Thymus (tissue), 11 donors: ENCODE measurements at regions not wholly inside any gene's neighbourhood (a gene's known extent, or its start where the extent isn't known, plus 50 kb on each side); places are given as distances from the start of the nearest gene placed in this dataset.

Experiments
- DNase-seq, 9 donors: peaks; one replicate each; pipeline ENCODE4 v3.0.0-alpha.2; 2013; ENCODE audit warnings: low spot score in 9 of 9, low read depth in 6 of 9, missing footprints in 1 of 9
- H3K27ac ChIP-seq, 2 donors: one replicate each; pipeline ENCODE4 v1.5.1; 2013; ENCODE audit warnings: control low read depth in 1 of 2, low read depth in 1 of 2, low read length in 1 of 2, mild to moderate bottlenecking in 1 of 2, moderate library complexity in 1 of 2
- H3K27me3 ChIP-seq, 2 donors: one replicate each; pipeline ENCODE4 v1.5.1; 2013; ENCODE audit warnings: low read length in 1 of 2; ENCODE audit not compliant: control insufficient read depth in 2 of 2, insufficient read depth in 1 of 2
- H3K36me3 ChIP-seq, 2 donors: one replicate each; pipeline ENCODE4 v1.5.1; 2013; ENCODE audit warnings: low read length in 1 of 2, mild to moderate bottlenecking in 1 of 2, moderate library complexity in 1 of 2; ENCODE audit not compliant: control insufficient read depth in 2 of 2, insufficient read depth in 2 of 2
- H3K4me1 ChIP-seq, 2 donors: one replicate each; pipeline ENCODE4 v1.5.1; 2013; ENCODE audit warnings: low read length in 2 of 2; ENCODE audit not compliant: control insufficient read depth in 2 of 2, insufficient read depth in 2 of 2
- H3K4me3 ChIP-seq, 2 donors: one replicate each; pipeline ENCODE4 v1.5.1; 2013; ENCODE audit warnings: low read length in 2 of 2, control low read depth in 1 of 2, mild to moderate bottlenecking in 1 of 2
- H3K9me3 ChIP-seq, 2 donors: one replicate each; pipeline ENCODE4 v1.5.1; 2013; ENCODE audit warnings: low read length in 1 of 2, mild to moderate bottlenecking in 1 of 2; ENCODE audit not compliant: control insufficient read depth in 2 of 2, insufficient read depth in 1 of 2
- WGBS: extraction: QIAGEN DNeasy Blood & Tissue Kit; methylation state at CpG from one replicate; pipeline ENCODE4 v1.1.7; 2013; 5-methylcytosine and 5-hydroxymethylcytosine counted together
- donor health status: healthy.

DNA sequence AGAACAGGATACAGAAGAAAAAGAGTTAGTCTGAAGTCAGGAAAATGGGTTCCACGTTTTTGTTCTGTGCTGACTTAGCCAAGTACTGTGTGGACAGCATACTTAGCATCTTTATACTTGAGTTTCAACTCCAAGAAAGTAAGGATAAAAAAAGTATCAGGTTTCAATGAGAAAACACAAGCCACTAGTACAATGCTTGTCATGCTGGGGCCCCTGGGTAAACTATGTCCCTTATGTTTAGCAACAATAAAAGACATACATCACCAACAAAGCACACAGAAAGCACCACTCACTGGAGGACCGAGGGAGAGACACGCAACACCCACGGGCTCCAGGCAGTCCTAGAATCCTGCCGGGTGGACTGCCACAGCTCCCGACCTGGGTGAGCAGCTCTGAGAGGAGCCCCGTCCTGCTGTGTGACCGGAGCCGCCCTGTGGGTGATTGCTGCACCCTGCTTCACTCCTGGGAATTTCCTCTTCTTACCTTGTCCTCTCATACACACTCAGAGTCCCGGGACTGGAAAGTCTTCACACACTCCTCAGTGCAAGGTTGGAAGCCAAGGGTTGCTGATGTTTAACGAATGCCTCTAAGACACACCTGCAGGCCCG lies 890.5 kb downstream of the BRD1 start:
- WGBS = 82% methylated on average over 12 of the region's 12 CpGs
- Histone ChIP-seq H3K9me3 (peaks cover 0 to 4% of the 10 kb centered on the region in 2 donors), H3K4me1 (no peaks in the 10 kb centered on the region), H3K27me3 (no peaks in the 10 kb centered on the region), H3K36me3 (no peaks in the 10 kb centered on the region), H3K27ac (no peak overlapping the region), H3K4me3 (no peak overlapping the region)
- DNase-seq = no peak

DNA sequence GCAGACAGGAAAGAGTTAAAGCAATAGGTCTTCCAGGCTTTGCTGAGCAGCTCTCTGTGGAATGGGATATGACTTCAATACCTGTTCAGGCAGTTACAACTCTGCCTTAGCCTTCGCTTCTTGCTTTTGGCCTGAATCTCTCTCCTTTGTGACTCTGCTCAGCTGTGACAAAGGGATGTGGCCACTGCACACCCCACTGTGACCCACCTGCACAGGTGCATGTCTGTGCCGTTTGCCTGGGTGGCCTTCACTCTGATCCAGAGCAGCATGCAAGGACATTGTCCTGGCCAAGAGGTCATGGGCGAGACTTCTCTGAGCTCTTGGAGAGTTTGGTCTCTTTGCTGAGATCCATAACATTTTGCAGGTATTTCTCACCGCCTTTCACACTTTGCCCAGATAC lies 891.3 kb downstream of the BRD1 start:
- H3K36me3 ChIP-seq = no peaks in the 10 kb centered on the region
- DNase-seq = no peak

DNA sequence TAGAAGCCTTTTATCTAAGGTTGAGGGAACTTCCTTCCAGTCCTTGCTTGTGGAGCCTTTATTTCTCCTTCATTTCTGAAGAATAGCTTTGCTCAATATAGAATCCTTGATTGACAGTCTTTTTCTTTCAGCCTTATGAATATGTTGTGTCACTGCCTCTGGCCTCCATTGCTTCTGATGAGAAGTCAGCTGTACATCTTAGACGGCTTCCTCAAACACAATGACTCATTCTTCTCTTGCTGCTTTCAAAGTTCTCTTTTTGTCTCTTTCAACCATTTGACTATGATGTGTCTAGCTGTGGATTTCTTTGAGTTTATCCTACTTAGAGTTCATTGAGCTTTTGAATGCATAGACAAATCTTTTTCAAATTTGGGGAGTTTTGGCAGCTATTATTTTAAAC lies 893.2 kb downstream of the BRD1 start:
- DNase-seq = no peak
- Histone ChIP-seq H3K9me3 (peaks cover 0 to 4% of the 10 kb centered on the region in 2 donors), H3K4me3 (no peak overlapping the region), H3K27me3 (no peaks in the 10 kb centered on the region), H3K36me3 (no peaks in the 10 kb centered on the region), H3K4me1 (no peaks in the 10 kb centered on the region), H3K27ac (no peak overlapping the region)
- 97% methylated on average over 1 of the region's 1 CpG for WGBS

More for the DNA sequence above, 891.3 kb downstream of the BRD1 start:
- H3K27me3 ChIP-seq = no peaks in the 10 kb centered on the region
- H3K27ac ChIP-seq = no peak overlapping the region
- H3K4me3 ChIP-seq = no peak overlapping the region
- 97% methylated on average over 4 of the region's 4 CpGs for WGBS
- H3K4me1 ChIP-seq = no peaks in the 10 kb centered on the region
- H3K9me3 ChIP-seq = peaks cover 0 to 4% of the 10 kb centered on the region in 2 donors

DNA sequence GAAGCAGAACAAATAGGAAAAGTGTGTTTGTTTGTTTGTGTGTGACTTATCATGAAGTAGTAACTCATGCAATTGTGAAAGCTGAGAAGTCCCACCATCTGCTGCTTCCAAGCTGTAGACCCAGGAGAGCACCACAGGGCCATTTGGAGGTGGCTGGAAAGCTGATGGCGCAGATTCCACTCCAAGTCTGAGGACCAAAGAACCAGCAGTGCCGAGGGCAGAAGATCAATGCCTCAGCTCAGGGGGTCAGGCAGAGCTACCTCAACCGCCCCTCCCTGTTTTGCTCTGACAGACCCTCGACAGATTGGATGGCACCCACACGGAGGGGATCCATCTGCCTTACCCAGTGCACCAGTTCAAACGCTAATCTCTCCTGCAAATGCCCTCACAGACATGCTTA lies 896.2 kb downstream of the BRD1 start:
- Histone ChIP-seq H3K9me3 (peaks cover 0 to 3% of the 10 kb centered on the region in 2 donors), H3K27ac (no peak overlapping the region), H3K27me3 (no peaks in the 10 kb centered on the region), H3K4me3 (no peak overlapping the region), H3K36me3 (no peaks in the 10 kb centered on the region), H3K4me1 (no peaks in the 10 kb centered on the region)
- no peak for DNase-seq
- 79% methylated on average over 6 of the region's 6 CpGs for WGBS

DNA sequence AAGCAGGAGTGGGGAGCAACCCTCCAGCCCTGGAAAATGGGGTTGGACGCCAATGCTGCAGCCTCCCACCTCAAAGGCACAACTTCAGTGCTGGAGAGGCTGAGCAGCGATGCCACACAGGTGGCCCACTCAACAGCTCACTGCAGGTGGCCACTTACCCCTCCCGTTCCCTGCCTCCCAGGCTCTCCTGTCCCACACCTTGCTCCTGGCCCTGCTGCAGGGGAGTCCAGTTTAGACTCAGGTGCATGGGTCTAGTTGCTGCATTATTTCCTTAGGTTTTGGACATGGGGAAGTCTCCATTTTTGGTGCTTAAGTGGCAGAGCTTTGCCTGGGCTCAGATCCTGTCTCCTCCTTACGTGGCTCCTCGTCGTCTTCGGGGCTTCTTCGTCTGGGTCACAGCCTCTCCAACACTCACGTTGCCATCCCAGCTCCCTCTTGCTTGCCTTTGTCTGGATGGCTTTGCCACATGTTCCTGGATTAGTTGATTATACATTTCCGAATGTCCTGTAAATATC lies 898.3 kb downstream of the BRD1 start:
- DNase-seq = no peak
- Histone ChIP-seq H3K4me3 (no peak overlapping the region), H3K27ac (no peak overlapping the region), H3K4me1 (no peaks in the 10 kb centered on the region), H3K9me3 (no peaks in the 10 kb centered on the region), H3K27me3 (no peaks in the 10 kb centered on the region), H3K36me3 (no peaks in the 10 kb centered on the region)
- 85% methylated on average over 10 of the region's 10 CpGs for WGBS

DNA sequence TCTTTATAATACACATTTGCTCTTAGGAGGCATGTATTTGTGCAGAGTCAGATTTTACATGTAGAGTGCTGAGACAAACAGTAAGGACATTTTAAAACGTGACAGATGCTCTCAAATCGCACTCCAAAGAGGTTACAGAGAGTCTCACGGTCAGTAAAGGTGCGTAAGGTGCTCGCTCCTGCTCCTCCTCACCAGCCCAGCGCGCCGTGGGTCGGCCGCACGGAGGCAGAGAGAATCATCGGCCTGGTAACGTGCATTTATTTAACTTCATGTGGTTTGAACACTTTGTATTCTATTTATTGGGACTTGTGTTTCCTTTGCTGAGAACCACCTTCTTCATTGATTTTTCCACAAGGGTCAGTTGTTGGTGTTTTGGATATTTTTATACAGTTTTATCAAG lies 900.1 kb downstream of the BRD1 start:
- no peaks in the 10 kb centered on the region for H3K4me1 ChIP-seq
- no peak overlapping the region for H3K4me3 ChIP-seq
- no peaks in the 10 kb centered on the region for H3K27me3 ChIP-seq
- H3K27ac ChIP-seq = no peak overlapping the region
- DNase-seq = no peak
- no peaks in the 10 kb centered on the region for H3K36me3 ChIP-seq
- 93% methylated on average over 13 of the region's 13 CpGs for WGBS
- H3K9me3 ChIP-seq = no peaks in the 10 kb centered on the region

DNA sequence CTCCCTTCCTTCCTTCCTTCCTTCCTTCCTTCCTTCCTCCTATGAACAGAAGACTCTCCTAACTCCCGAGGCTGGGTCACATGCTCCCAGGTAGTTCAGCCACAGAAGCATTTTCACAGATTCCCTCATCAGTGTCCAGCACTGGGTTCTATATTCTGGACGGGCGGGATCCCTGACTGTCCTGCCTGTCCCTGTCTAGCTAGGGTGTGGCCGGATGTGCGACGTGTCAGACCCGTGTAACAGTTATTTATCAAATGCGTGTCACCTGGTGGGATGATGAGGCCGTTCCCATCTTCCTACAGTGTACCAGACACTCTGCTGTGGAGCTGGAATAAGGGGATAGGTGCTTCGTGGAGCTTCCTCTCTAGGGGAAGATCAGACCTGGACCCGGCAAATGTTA lies 901.0 kb downstream of the BRD1 start:
- H3K27ac ChIP-seq = no peak overlapping the region
- no peak for DNase-seq

DNA sequence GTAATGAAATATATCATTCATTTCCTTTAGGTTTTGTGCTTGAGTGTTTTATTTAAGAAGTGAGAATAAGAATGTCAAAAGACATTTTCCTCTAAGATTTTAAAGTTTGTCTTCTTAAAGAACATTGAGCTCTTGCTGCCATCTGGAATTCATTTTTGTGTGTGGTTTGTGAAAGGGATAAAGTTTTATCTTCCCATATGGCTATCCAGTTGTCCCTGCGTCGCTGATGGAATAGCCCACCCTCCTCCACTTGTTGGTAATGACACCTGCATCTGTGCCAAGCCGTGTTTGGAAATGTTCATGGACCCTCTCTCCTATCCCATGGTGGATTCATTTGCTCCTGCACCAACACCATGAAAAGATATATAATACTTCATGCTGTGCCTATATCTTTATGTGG lies 901.5 kb downstream of the BRD1 start:
- Histone ChIP-seq H3K4me1 (no peaks in the 10 kb centered on the region), H3K36me3 (no peaks in the 10 kb centered on the region)
- 96% methylated on average over 3 of the region's 3 CpGs for WGBS

More for the DNA sequence above, 901.0 kb downstream of the BRD1 start:
- Histone ChIP-seq H3K4me3 (no peak overlapping the region), H3K4me1 (no peaks in the 10 kb centered on the region), H3K27me3 (no peaks in the 10 kb centered on the region), H3K9me3 (no peaks in the 10 kb centered on the region), H3K36me3 (no peaks in the 10 kb centered on the region)
- WGBS = 77% methylated on average over 11 of the region's 11 CpGs

DNA sequence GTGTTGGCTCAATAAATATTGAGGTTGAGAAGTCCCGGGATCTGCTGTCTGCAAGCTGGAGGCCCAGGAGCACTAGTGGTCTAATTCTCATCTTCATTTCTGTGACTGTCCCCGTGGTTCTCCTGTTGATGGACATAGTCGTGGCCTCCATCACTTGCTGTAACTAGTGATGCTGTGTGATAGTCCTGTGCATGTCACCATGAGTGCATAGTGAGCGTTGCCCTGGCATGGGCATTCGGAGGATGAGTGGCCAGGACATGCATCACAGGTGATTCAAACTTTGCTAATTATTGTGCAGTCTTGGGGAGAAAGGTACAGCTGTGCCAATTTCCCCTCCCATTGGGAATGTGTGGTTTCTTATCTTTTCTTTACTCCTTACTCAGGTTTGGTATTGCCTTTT lies 902.2 kb downstream of the BRD1 start:
- no peaks in the 10 kb centered on the region for H3K4me1 ChIP-seq
- H3K9me3 ChIP-seq = no peaks in the 10 kb centered on the region
- H3K27me3 ChIP-seq = no peaks in the 10 kb centered on the region
- no peak overlapping the region for H3K27ac ChIP-seq
- no peak overlapping the region for H3K4me3 ChIP-seq
- H3K36me3 ChIP-seq = no peaks in the 10 kb centered on the region
- WGBS = 93% methylated on average over 5 of the region's 5 CpGs
- DNase-seq = no peak

More for the DNA sequence above, 901.5 kb downstream of the BRD1 start:
- Histone ChIP-seq H3K27me3 (no peaks in the 10 kb centered on the region), H3K4me3 (no peak overlapping the region), H3K27ac (no peak overlapping the region), H3K9me3 (no peaks in the 10 kb centered on the region)
- DNase-seq = no peak
